Adipocyte (in vitro differentiated cells): ENCODE measurements at regions not wholly inside any gene's neighbourhood (a gene's known extent, or its start where the extent isn't known, plus 50 kb on each side); places are given as distances from the start of the nearest gene placed in this dataset.

Experiments used
- DNase-seq: peaks from one replicate; pipeline ENCODE4 v3.0.0-alpha.2; 2015; ENCODE audit warnings: low read depth
- H3K27me3 ChIP-seq: replicated peaks from 2 replicates; pipeline ENCODE4 v1.7.0; 2013; ENCODE audit warnings: mild to moderate bottlenecking, low read length, moderate library complexity; ENCODE audit not compliant: control insufficient read depth, insufficient read depth
- H3K36me3 ChIP-seq: 2 replicates; pipeline ENCODE4 v1.7.0; 2013; ENCODE audit warnings: low read length, mild to moderate bottlenecking, moderate library complexity; ENCODE audit not compliant: control insufficient read depth, insufficient read depth, severe bottlenecking
- H3K4me1 ChIP-seq: 2 replicates; pipeline ENCODE4 v1.7.0; 2013; ENCODE audit warnings: mild to moderate bottlenecking, low read length, moderate library complexity; ENCODE audit not compliant: control insufficient read depth, insufficient read depth
- H3K4me3 ChIP-seq: 2 replicates; pipeline ENCODE4 v1.7.0; 2013; ENCODE audit warnings: mild to moderate bottlenecking, low read length, moderate library complexity
- H3K9ac ChIP-seq: 2 replicates; pipeline ENCODE4 v1.7.0; 2013; ENCODE audit warnings: mild to moderate bottlenecking, low read length, moderate library complexity
- H3K9me3 ChIP-seq: 2 replicates; pipeline ENCODE4 v1.7.0; 2013; ENCODE audit warnings: mild to moderate bottlenecking, low read length, moderate library complexity; ENCODE audit not compliant: control insufficient read depth

DNA sequence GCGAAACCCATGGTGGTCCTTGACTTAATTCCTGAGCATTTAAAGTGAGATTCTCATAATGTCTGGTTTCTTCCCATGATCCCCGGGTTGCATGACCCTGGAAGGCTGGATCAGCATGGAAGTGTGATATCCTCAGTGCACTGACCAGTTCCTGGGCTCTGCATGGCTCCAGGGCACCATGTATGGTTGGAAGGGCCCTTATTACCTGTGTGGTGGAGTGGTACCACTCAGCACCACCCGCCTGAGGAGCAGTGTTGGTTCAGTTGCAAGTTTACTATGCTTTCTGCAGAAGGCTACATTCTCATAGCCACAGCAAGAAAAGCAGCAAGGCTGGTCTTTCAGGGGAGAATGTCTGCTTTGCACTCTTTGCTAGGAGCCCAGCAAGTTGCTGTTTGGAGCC lies 325.7 kb upstream of the MKI67 start:
- Histone ChIP-seq H3K4me1 (no peaks in the 10 kb centered on the region), H3K9ac (no peak overlapping the region), H3K27me3 (no peaks in the 10 kb centered on the region), H3K4me3 (no peak overlapping the region), H3K9me3 (peaks cover 6% of the 10 kb centered on the region), H3K36me3 (no peaks in the 10 kb centered on the region)
- DNase-seq: no peak

DNA sequence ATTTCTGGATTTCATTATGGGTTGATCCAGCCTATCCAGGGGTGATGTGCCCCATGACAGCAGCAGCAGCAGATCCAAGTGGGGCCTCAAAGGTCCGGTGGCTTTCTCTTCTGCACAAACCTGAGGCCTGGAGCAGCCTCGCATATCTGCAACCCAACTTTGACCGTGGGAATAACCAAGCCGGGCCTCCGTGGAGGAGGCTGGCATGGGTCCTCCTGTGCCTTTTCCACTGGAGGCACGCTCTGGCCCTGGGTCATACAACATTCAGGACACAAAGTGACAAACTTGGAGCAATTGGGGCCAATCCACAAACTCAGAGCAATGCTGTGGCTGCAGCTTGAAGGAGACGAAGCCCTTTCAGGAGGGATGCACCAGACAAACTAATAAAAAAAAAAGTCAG lies 330.0 kb upstream of the MKI67 start:
- no peak for DNase-seq
- Histone ChIP-seq H3K9ac (no peak overlapping the region), H3K27me3 (no peaks in the 10 kb centered on the region), H3K4me3 (no peak overlapping the region), H3K4me1 (no peaks in the 10 kb centered on the region), H3K36me3 (no peaks in the 10 kb centered on the region), H3K9me3 (peaks cover 4% of the 10 kb centered on the region)

DNA sequence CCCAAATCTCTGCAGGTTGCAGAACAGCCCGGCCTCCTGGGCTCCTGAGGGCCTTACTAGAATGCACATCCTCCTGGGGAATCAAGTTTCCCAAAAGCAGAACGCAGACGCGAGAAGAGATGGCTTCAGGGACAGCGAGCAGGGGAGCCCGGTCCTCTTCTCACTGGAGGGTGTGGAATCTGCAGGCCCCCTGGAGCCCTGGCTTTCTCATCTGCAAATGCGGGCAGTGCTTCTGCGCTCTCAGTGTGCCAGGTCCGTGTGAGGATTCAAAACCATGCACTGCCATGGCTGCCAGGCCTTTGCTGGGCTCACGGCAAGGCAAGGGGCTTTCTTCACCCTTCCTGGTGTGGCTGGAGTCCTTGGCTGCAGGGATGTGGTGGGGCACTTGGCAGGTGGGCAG lies 330.9 kb upstream of the MKI67 start:
- H3K9ac ChIP-seq: no peak overlapping the region
- H3K4me1 ChIP-seq: no peaks in the 10 kb centered on the region
- H3K9me3 ChIP-seq: peaks cover 4% of the 10 kb centered on the region
- no peak overlapping the region for H3K4me3 ChIP-seq
- DNase-seq: no peak
- H3K27me3 ChIP-seq: no peaks in the 10 kb centered on the region
- H3K36me3 ChIP-seq: no peaks in the 10 kb centered on the region

DNA sequence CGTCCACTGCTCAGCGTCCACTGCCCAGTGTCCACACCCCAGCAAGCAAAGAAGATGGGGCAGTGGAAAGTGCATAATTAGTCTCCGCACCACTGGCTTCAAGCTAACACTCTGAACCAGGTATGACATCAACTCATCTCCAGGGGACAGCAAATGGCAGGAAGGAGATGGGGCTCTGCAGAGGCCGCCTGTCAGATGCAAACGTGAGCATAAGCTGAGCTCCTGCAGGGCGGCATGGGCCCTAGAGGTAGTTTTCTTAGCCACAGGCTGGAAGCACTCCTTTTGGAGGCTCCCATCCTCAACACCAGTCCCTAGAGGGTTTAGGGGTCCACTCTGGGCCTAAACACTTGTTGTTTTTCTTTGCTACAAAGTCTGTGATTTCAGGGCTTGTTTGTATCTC lies 335.8 kb upstream of the MKI67 start:
- no peak for DNase-seq
- no peaks in the 10 kb centered on the region for H3K4me1 ChIP-seq
- no peaks in the 10 kb centered on the region for H3K27me3 ChIP-seq
- H3K9ac ChIP-seq: no peak overlapping the region
- H3K9me3 ChIP-seq: peaks cover 4% of the 10 kb centered on the region
- H3K36me3 ChIP-seq: no peaks in the 10 kb centered on the region
- H3K4me3 ChIP-seq: no peak overlapping the region

DNA sequence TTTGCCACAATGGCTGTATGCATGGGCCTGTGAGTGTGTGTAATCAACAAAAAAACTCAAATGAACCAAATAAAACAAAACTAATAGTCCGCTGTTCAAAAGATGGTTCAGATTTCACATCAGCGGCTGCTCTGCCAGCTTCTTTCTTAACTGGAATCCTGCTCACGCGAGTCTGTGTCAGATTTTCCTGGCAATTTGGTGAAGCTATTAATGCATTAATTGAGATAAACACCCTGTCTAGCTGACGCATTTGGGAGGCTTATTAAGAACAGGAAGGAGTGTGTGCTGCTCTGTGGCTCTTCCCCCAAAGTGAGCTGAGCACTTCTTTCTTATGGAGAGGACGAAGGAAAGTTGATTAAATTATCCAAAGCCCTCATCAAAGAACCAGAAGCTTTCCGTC lies 336.6 kb upstream of the MKI67 start:
- Histone ChIP-seq H3K9ac (no peak overlapping the region), H3K36me3 (no peaks in the 10 kb centered on the region), H3K4me1 (no peaks in the 10 kb centered on the region), H3K4me3 (no peak overlapping the region), H3K9me3 (peaks cover 2% of the 10 kb centered on the region), H3K27me3 (no peaks in the 10 kb centered on the region)
- no peak for DNase-seq

DNA sequence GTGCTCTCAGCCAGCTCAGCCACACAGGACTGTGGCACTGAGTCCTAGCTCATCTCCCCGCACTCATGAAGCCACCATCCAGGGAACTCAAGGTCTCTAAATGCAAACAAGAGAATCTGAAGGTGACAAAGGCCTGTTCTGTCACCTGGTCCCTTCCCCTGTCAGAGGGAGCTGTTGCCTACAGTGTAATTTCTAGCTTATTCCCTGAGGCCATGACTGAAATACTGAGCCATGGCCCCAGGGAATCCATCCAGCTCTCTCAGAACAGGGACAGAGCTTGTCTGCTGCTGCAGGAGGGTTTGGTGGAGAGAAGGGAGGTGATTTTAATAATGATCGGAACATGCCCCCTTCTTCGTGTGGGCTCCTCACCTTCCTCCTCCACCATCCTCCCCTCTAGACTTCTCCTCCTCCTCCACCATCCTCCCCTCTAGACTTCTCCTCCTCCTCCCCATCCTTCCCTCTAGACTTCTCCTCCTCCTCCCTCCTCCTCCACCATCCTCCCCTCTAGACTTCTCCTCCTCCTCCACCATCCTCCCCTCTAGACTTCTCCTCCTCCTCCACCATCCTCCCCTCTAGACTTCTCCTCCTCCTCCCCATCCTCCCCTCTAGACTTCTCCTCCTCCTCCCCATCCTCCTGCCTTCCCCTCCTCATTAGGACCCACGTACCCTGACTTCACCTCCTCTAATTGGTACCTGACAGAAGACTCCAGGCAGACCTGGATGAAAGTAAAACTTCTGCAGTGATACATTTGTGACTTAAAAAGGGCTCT lies 338.0 kb upstream of the MKI67 start:
- peak; percentile 9 for DNase-seq
- Histone ChIP-seq H3K4me1 (no peaks in the 10 kb centered on the region), H3K9me3 (no peaks in the 10 kb centered on the region)

DNA sequence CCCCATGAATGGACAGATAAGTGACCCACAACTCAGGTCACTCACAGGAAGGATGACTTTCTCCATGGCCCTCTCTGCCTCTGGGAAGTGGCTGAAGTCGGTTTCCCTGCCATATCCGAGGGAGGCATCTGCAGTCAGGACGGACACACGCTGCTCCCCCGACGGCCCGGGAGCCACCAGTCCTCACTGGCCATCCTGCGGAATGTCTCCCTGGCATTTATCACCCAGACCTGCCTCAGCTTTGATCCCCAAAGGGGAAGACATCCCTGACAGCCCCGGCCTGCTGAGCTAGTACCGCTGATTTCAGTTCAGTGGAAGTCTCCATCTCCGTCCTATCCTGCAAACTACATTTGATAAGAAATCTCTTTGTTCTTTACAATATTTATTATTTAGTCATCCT lies 339.5 kb upstream of the MKI67 start:
- Histone ChIP-seq H3K36me3 (no peaks in the 10 kb centered on the region), H3K9ac (no peak overlapping the region), H3K4me3 (no peak overlapping the region), H3K27me3 (no peaks in the 10 kb centered on the region), H3K4me1 (no peaks in the 10 kb centered on the region), H3K9me3 (no peaks in the 10 kb centered on the region)
- DNase-seq: no peak

More for the DNA sequence above, 338.0 kb upstream of the MKI67 start:
- Histone ChIP-seq H3K36me3 (no peaks in the 10 kb centered on the region), H3K9ac (no peak overlapping the region), H3K4me3 (no peak overlapping the region), H3K27me3 (no peaks in the 10 kb centered on the region)

DNA sequence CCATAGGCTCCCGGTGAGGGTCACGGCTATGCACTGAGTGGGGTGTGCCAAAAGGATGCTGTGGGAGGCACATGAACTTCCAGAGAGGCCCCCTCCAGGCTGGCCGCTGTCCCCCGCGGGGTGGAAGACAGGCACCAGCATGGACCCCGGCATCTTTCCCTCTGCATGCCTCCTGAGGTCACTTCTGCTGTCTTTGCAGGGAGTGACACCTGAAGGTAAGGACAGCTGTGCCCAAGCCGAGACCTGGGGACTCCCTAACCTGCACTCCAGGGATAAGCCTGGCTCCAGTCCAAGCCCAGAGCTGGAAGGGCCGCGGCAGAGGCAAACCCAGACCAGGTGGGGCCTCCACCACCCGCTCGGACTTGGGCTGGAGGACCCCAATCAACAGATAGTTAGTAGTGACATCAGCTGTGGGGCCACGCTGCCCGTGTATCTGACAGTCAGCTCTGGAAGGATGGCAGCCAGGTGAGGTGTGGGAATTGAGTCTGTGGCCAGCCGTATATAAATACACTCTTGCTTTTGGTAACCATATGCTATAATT lies 340.7 kb upstream of the MKI67 start:
- Histone ChIP-seq H3K4me1 (no peaks in the 10 kb centered on the region), H3K27me3 (no peaks in the 10 kb centered on the region)

DNA sequence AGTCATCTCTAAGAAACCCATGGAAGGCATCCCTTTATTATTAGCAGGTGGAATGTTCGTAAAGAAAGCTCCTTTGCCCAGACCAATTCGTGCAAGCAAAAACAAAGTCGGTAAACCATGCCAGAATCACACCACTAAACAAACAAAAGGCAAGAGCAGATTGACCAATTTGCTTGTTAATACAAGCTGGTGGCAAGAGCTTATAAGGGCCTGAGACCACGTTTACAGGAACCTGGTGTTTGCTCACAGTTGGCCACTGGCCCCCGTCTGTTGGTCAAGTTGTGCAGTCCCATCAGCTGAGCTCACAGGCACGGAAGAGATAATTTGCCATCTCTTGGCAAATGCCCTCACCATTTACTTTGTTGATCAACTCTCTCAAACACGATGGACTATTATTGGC lies 342.2 kb upstream of the MKI67 start:
- Histone ChIP-seq H3K36me3 (no peaks in the 10 kb centered on the region), H3K4me1 (no peaks in the 10 kb centered on the region), H3K27me3 (no peaks in the 10 kb centered on the region), H3K9me3 (no peaks in the 10 kb centered on the region), H3K9ac (no peak overlapping the region), H3K4me3 (no peak overlapping the region)
- DNase-seq: no peak

More for the DNA sequence above, 340.7 kb upstream of the MKI67 start:
- H3K9me3 ChIP-seq: no peaks in the 10 kb centered on the region
- no peak for DNase-seq
- no peaks in the 10 kb centered on the region for H3K36me3 ChIP-seq
- H3K4me3 ChIP-seq: no peak overlapping the region
- no peak overlapping the region for H3K9ac ChIP-seq

DNA sequence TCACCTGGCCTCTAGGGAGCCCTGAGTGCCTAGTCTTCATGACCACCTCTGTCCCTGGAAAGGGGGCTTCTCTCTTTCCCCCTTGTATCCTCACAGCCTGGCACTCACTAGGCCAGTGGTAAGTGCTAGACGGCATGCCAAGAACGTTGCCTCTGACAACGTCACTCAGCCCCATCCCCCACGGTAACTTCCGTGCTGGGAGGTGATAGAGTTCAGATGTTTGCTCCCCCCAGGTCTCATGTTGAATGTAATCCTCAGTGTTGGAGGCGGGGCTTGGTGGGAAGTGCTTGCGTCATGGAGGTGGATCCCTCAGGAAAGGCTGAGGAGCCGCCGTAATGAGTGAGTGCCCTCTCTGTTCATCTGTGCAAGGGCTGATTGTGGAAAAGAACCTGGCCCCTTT lies 343.3 kb upstream of the MKI67 start:
- no peak overlapping the region for H3K4me3 ChIP-seq
- no peaks in the 10 kb centered on the region for H3K27me3 ChIP-seq
- H3K9ac ChIP-seq: no peak overlapping the region
- H3K9me3 ChIP-seq: no peaks in the 10 kb centered on the region
- no peaks in the 10 kb centered on the region for H3K4me1 ChIP-seq
- no peak for DNase-seq
- H3K36me3 ChIP-seq: no peaks in the 10 kb centered on the region

DNA sequence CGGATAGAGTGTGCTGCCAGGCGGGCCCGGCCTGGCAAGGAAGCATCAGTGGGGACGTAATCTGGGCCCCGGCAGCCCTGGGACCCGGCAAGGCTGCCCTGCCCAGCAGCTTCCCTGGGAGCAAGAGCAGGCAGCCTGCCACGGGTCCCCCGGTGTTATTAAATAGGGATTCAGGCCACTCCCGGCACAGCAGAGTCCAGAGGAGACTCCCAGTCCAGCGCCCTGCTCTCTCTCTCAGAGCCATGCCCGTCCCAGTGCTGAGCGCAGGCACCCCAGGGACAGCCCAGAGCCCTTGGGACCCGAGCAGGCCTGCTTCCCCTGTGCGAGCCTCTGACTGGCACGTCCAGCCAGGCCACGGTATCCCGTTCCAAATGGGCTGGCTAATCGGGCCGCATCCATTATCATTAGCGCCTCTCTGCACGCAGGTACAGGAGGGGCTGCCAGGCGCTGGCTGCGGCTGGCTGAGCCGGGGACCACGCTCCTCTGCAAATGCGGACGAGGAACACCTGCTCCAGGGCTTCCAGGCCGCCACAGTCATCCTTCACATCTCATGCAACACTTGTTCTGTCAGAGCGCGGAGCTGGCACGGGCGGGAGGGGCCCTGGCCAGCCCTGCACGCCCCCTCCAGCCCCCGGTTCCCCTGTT lies 344.2 kb upstream of the MKI67 start:
- Histone ChIP-seq H3K9ac (no peak overlapping the region), H3K4me1 (no peaks in the 10 kb centered on the region), H3K4me3 (no peak overlapping the region), H3K36me3 (no peaks in the 10 kb centered on the region), H3K9me3 (no peaks in the 10 kb centered on the region), H3K27me3 (peaks cover 4% of the 10 kb centered on the region)
- DNase-seq: no peak
